HG03432 (cell line): ENCODE measurements at regions not wholly inside any gene's neighbourhood (a gene's known extent, or its start where the extent isn't known, plus 50 kb on each side); places are given as distances from the start of the nearest gene placed in this dataset.

ENCODE experiments used
- ATAC-seq: cut with Tn5 transposase; IDR thresholded peaks from one replicate; pipeline ENCODE4 v1.9.1; 2021; ENCODE audit warnings: mild to moderate bottlenecking, moderate library complexity; ENCODE audit not compliant: unreplicated experiment

DNA sequence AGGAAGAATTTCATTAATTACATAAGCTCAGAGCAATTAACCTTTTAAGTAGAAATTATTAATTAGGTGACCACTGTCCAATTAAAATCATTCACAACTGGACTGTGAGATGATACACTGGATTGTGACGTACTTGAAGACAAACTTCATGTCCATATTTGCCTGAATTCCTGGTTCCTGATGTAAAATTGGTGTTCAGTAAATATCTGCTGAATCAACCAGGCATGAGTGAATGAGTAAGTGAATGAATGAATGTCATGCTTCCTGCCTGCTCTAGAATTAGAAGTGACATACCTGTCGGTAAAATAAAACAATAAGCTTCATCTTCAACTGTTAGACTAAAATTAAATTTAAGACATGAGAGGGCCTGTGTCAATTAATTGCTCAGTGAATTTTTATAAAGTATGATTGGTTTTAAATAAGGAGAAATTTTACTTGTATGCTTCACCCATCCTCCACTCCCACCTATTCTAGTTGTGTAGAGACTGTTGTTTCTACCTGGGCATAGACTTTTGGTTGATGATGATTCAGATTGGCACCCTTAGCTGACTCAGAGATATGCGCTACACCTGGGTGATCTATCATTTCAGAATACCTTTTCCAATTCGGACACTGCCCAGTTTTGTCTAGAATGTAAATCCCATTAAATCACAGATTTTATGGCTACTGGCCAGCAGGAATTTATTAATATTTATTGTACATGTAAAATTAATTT, 56.9 kb upstream of the PTGS2 start:
- no peak for ATAC-seq

DNA sequence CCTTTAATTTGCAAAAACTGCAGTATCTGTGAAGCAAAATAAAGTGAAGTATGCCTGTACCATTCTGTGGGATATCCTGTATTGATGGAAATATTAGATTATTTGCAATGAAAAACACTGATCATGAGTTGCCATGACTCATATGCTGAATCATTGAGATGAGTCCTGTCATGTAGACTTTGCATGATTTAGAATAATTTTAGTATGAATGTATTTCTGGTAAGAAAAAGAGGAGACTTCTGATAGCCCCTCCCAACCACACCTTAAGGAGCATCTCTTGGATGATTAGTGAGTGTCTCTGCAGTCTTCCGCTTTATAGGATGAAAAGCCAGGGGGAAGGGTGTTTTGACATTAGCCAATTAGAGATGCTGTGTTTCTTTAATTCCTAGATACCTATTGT, 55.2 kb upstream of the PTGS2 start:
- no peak for ATAC-seq

DNA sequence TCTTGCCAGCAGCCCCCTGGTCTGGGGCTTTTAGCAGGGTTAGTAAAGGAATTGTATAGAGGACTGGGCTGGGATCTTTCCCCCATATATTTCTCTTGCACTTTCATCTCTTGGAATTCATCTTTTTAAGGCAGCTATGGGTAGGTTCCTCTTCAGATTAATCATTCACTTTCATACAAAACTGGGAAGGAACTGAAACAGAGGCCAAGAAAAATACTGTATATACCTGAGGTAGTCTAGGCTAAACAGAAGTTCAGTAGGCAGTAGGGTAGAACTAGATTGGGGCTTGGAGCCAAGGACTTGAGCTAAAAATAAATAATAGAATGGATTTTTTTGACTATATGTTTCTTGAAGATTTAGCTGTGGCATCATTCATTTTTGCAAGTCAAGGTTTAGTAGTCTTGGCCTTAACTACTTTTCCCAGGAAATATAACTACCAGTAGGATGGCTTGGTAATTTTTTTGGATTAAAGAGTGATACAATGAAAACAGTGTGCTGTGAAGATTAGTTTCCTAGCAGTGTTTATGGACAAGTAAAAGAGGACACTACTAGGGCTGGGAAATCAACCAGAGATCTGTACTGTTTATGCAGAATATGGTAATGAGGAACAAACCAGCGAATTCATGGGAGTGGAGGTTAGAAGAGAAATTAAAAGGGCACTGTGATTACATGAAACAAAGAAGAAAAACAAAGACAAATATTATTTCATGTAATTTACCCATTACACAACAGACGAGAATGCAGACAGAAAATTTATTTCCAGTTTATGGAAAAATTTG, 50.9 kb upstream of the PTGS2 start:
- ATAC-seq, result no peak
